Endodermal cell (in vitro differentiated cells): ENCODE measurements at regions not wholly inside any gene's neighbourhood (a gene's known extent, or its start where the extent isn't known, plus 50 kb on each side); places are given as distances from the start of the nearest gene placed in this dataset.

Experiments
- DNase-seq: peaks from one replicate; pipeline ENCODE4 v3.0.0-alpha.2; 2017
- H3K27ac ChIP-seq: 2 replicates; pipeline ENCODE4 v1.5.1; 2013; ENCODE audit warnings: mild to moderate bottlenecking, low read depth, low read length, moderate library complexity
- H3K27me3 ChIP-seq: 2 replicates; pipeline ENCODE4 v1.6.1; 2013; ENCODE audit warnings: mild to moderate bottlenecking, low read length, moderate library complexity; ENCODE audit not compliant: insufficient read depth, control insufficient read depth, poor library complexity, severe bottlenecking
- H3K36me3 ChIP-seq: 2 replicates; pipeline ENCODE4 v1.7.0; 2013; ENCODE audit warnings: mild to moderate bottlenecking, low read length, moderate library complexity; ENCODE audit not compliant: control insufficient read depth, insufficient read depth
- H3K4me1 ChIP-seq: one replicate; pipeline ENCODE4 v1.7.0; 2013; ENCODE audit warnings: low read length; ENCODE audit not compliant: control insufficient read depth, insufficient read depth
- H3K4me3 ChIP-seq: 2 replicates; pipeline ENCODE4 v1.5.1; 2013; ENCODE audit warnings: mild to moderate bottlenecking, low read length, moderate library complexity
- H3K9ac ChIP-seq: 2 replicates; pipeline ENCODE4 v1.6.1; 2013; ENCODE audit warnings: mild to moderate bottlenecking, low read length, moderate library complexity; ENCODE audit not compliant: poor library complexity, severe bottlenecking; ENCODE audit errors: extremely low read depth
- H3K9me3 ChIP-seq: 2 replicates; pipeline ENCODE4 v1.6.1; 2013; ENCODE audit warnings: mild to moderate bottlenecking, low read length, moderate library complexity; ENCODE audit not compliant: control insufficient read depth
- H3K27ac Mint-ChIP-seq: 2 replicates; pipeline ENCODE4 v1.8.0; 2020; ENCODE audit warnings: mixed read lengths
- H3K27me3 Mint-ChIP-seq: 2 replicates; pipeline ENCODE4 v1.8.0; 2021; ENCODE audit warnings: mild to moderate bottlenecking, mixed read lengths; ENCODE audit not compliant: insufficient read depth
- H3K36me3 Mint-ChIP-seq: 2 replicates; pipeline ENCODE4 v1.8.0; 2020; ENCODE audit warnings: low read depth, mixed read lengths
- H3K4me1 Mint-ChIP-seq: 2 replicates; pipeline ENCODE4 v1.8.0; 2020; ENCODE audit warnings: mixed read lengths
- H3K4me3 Mint-ChIP-seq: 2 replicates; pipeline ENCODE4 v1.8.0; 2020; ENCODE audit warnings: mild to moderate bottlenecking, moderate library complexity, mixed read lengths
- H3K9me3 Mint-ChIP-seq: 2 replicates; pipeline ENCODE4 v1.8.0; 2020; ENCODE audit warnings: mild to moderate bottlenecking, mixed read lengths
- WGBS, 2 experiments: methylation state at CpG; one replicate each; pipeline versions ENCODE4 v1.1.5 to v1.1.7; 2013; ENCODE audit warnings: missing lambda C conversion rate in 2 of 2, mixed read lengths in 1 of 2; ENCODE audit not compliant: insufficient coverage in 1 of 2, insufficient read length in 1 of 2; 5-methylcytosine and 5-hydroxymethylcytosine counted together
- TF ChIP-seq, protein P1 (sequence below): fragments of 200-600 bp; sonication (generic); conservative IDR thresholded peaks from 2 replicates; pipeline ENCODE4 v1.5.0; 2021; ENCODE audit warnings: antibody characterized with exemption, mild to moderate bottlenecking

DNA sequence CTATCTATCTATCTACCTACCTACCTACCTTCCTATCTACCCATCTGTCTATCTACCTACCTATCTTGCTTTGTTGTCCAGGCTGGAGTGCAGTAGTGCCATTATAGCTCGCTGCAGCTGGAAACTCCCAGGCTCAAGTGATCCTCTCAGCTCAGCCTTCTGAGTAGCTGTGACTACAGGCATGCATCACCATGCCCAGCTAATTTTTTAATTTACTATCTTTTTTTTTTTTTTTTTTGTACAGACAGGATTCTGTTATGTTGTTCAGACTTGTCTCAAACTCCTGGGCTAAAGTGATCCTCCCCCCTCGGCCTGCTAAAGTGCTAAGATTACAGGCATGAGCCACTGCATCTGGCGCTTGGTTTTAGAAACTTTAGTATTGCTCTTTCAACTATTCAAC lies 762.4 kb downstream of the SLC6A15 start:
- no peak overlapping the region for H3K4me3 Mint-ChIP-seq
- Histone ChIP-seq H3K27me3 (no peaks in the 10 kb centered on the region), H3K36me3 (no peaks in the 10 kb centered on the region), H3K27ac (no peak overlapping the region), H3K4me1 (no peaks in the 10 kb centered on the region), H3K4me3 (no peak overlapping the region), H3K9ac (no peak overlapping the region), H3K9me3 (peaks cover 15% of the 10 kb centered on the region)
- DNase-seq, result no peak
- no peak overlapping the region for H3K27ac Mint-ChIP-seq
- TF ChIP-seq, protein P1, sequence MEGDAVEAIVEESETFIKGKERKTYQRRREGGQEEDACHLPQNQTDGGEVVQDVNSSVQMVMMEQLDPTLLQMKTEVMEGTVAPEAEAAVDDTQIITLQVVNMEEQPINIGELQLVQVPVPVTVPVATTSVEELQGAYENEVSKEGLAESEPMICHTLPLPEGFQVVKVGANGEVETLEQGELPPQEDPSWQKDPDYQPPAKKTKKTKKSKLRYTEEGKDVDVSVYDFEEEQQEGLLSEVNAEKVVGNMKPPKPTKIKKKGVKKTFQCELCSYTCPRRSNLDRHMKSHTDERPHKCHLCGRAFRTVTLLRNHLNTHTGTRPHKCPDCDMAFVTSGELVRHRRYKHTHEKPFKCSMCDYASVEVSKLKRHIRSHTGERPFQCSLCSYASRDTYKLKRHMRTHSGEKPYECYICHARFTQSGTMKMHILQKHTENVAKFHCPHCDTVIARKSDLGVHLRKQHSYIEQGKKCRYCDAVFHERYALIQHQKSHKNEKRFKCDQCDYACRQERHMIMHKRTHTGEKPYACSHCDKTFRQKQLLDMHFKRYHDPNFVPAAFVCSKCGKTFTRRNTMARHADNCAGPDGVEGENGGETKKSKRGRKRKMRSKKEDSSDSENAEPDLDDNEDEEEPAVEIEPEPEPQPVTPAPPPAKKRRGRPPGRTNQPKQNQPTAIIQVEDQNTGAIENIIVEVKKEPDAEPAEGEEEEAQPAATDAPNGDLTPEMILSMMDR, result no peak
- WGBS, 2 experiments, result 73 to 93% methylated on average over 2 to 3 of the region's 3 CpGs
- H3K9me3 Mint-ChIP-seq, result peaks cover 47% of the 10 kb centered on the region
- no peaks in the 10 kb centered on the region for H3K27me3 Mint-ChIP-seq
- no peaks in the 10 kb centered on the region for H3K36me3 Mint-ChIP-seq
- H3K4me1 Mint-ChIP-seq, result no peaks in the 10 kb centered on the region

DNA sequence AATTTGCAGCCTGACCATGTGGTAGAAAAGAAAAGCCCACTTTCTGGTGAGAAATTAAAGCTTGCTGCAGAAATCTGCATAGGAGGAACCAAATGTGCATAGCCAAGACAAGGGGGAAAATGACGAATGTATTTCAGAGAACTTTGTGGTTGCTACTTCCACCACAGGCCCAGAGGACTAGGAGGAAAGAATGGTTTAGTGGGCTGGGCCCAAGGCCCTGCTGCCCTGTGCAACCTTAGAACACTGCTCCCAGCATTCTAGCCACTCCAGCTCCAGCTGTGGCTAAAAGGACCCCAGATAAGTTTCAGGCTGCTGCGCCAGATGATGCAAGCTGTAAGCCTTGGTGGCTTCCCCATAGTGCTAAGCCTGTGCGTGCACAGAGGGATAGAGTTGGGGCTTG lies 764.3 kb downstream of the SLC6A15 start:
- no peak overlapping the region for H3K27ac ChIP-seq
- H3K27me3 Mint-ChIP-seq, result no peaks in the 10 kb centered on the region
- no peak overlapping the region for H3K4me3 ChIP-seq
- no peaks in the 10 kb centered on the region for H3K27me3 ChIP-seq
- H3K9ac ChIP-seq, result no peak overlapping the region
- peaks cover 42% of the 10 kb centered on the region for H3K9me3 Mint-ChIP-seq
- no peaks in the 10 kb centered on the region for H3K4me1 Mint-ChIP-seq
- TF ChIP-seq, protein P1, result no peak
- peaks cover 15% of the 10 kb centered on the region for H3K9me3 ChIP-seq
- DNase-seq, result no peak
- no peaks in the 10 kb centered on the region for H3K4me1 ChIP-seq
- WGBS, 2 experiments, result 95 to 100% methylated on average over 2 to 3 of the region's 3 CpGs
- no peaks in the 10 kb centered on the region for H3K36me3 Mint-ChIP-seq
- H3K27ac Mint-ChIP-seq, result no peak overlapping the region
- no peaks in the 10 kb centered on the region for H3K36me3 ChIP-seq
- H3K4me3 Mint-ChIP-seq, result no peak overlapping the region

DNA sequence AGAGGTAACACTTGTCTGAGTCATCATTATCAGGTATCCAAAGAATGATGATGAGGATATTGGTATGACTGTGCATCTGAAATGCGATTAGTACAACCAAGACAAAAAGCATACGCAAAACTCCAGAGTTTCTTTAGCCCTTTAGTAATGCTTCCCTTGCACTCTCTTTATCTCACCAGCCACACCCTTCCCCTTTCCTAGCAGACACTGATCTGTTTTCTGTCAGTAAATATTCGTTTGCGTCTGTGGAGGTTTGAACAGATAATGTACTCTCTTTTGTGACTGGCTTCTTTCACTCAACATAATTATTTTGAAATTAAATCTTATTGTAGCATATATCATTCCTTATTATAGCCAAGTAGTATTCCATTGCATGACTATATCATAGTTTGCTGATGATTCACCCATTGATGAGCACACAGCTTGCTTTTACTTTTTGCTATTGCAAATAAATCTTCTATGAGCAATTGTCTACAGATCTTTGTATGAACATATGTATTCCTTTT lies 775.7 kb downstream of the SLC6A15 start:
- no peak for DNase-seq
- Histone ChIP-seq H3K9me3 (no peaks in the 10 kb centered on the region), H3K27ac (no peak overlapping the region), H3K4me1 (no peaks in the 10 kb centered on the region), H3K4me3 (no peak overlapping the region), H3K36me3 (no peaks in the 10 kb centered on the region), H3K27me3 (no peaks in the 10 kb centered on the region), H3K9ac (no peak overlapping the region)
- H3K27ac Mint-ChIP-seq, result no peak overlapping the region
- H3K27me3 Mint-ChIP-seq, result no peaks in the 10 kb centered on the region
- TF ChIP-seq, protein P1, result no peak
- no peaks in the 10 kb centered on the region for H3K9me3 Mint-ChIP-seq
- WGBS, 2 experiments, result 95% methylated on average over 2 of the region's 4 CpGs; no CpG with 5 or more reads in 1 of the 2 experiments
- no peaks in the 10 kb centered on the region for H3K4me1 Mint-ChIP-seq
- no peak overlapping the region for H3K4me3 Mint-ChIP-seq
- H3K36me3 Mint-ChIP-seq, result no peaks in the 10 kb centered on the region
